ENCODE measurements at regions not wholly inside any gene's neighbourhood (a gene's known extent, or its start where the extent isn't known, plus 50 kb on each side); places are given as distances from the start of the nearest gene placed in this dataset.

DNA sequence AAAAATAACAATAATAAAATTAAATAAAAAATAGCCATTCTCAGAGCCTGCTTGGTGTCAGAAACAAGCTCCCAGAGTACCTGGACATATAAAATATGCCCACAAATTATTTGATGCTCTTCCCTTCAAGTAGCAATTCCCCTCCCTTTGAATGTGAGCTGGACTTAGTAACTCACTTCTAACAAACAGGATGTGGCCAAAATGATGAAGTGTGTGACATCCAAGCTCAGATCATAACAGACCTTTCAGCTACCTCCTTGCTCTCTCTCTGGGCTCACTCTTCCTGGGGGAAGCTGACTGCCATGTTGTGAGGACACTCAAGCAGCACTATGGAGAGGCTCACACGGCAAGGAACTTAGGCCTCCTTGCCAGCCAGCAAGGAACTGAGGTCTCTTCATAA lies 69.0 kb downstream of the SPRY4 start:
- Histone ChIP-seq H3K4me3 (no peak overlapping the region), H4K20me1 (replicated peaks; ENCODE audit: insufficient read depth) (no peaks in the 10 kb centered on the region), H3K4me1 (ENCODE audit: insufficient read depth) (peaks cover 15% of the 10 kb centered on the region; the same call in 1 of the 2 replicates), H3F3A (replicated peaks; ENCODE audit: low read depth) (peaks cover 5% of the 10 kb centered on the region; the same call in 1 of the 2 replicates), H3K79me2 (replicated peaks; ENCODE audit: insufficient read depth) (no peaks in the 10 kb centered on the region), H3K27me3 (ENCODE audit: insufficient read depth) (no peaks in the 10 kb centered on the region), H3K27ac (ENCODE audit: low read depth) (no peak overlapping the region), H3K36me3 (ENCODE audit: insufficient read depth) (no peaks in the 10 kb centered on the region), H2AFZ (no peak overlapping the region), H3K4me2 (no peak overlapping the region), H3K9me2 (ENCODE audit: insufficient read depth) (no peaks in the 10 kb centered on the region)
- Mint-ChIP-seq H3K36me3 (ENCODE audit: low read depth) (peaks cover 6% of the 10 kb centered on the region; the same call in 1 of the 3 replicates), H3K4me1 (peaks cover 20% of the 10 kb centered on the region), H3K9me3 (0 out of 3 replicates have a peak, but pooled peaks cover 4% of the 10 kb centered on the region), H3K4me3 (no peak overlapping the region), H3K27ac (no peak overlapping the region), H3K27me3 (ENCODE audit: insufficient read depth, low read depth, poor library complexity) (no peaks in the 10 kb centered on the region)
- ATAC-seq (no peak), DNase-seq (ENCODE audit: low spot score) (no peak)
- TF ChIP-seq, protein P1, sequence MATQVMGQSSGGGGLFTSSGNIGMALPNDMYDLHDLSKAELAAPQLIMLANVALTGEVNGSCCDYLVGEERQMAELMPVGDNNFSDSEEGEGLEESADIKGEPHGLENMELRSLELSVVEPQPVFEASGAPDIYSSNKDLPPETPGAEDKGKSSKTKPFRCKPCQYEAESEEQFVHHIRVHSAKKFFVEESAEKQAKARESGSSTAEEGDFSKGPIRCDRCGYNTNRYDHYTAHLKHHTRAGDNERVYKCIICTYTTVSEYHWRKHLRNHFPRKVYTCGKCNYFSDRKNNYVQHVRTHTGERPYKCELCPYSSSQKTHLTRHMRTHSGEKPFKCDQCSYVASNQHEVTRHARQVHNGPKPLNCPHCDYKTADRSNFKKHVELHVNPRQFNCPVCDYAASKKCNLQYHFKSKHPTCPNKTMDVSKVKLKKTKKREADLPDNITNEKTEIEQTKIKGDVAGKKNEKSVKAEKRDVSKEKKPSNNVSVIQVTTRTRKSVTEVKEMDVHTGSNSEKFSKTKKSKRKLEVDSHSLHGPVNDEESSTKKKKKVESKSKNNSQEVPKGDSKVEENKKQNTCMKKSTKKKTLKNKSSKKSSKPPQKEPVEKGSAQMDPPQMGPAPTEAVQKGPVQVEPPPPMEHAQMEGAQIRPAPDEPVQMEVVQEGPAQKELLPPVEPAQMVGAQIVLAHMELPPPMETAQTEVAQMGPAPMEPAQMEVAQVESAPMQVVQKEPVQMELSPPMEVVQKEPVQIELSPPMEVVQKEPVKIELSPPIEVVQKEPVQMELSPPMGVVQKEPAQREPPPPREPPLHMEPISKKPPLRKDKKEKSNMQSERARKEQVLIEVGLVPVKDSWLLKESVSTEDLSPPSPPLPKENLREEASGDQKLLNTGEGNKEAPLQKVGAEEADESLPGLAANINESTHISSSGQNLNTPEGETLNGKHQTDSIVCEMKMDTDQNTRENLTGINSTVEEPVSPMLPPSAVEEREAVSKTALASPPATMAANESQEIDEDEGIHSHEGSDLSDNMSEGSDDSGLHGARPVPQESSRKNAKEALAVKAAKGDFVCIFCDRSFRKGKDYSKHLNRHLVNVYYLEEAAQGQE (IDR thresholded peaks at IDR 0.05; ENCODE audit: unreplicated experiment), result no peak
- TF ChIP-seq ZNF462 (CRISPR knock-in tag; IDR thresholded peaks at IDR 0.05) (no peak), STAT1 (IDR thresholded peaks at IDR 0.05; ENCODE audit: unreplicated experiment) (no peak), CREB1 (CRISPR knock-in tag; IDR thresholded peaks at IDR 0.05; ENCODE audit: low read depth) (no peak), EZH2 (IDR thresholded peaks at IDR 0.05; ENCODE audit: low read depth, unreplicated experiment) (no peak), POLR2AphosphoS5 (IDR thresholded peaks at IDR 0.05; ENCODE audit: low read depth) (no peak)

Measured in GM23338 (cell line).